ENCODE measurements at regions not wholly inside any gene's neighbourhood (a gene's known extent, or its start where the extent isn't known, plus 50 kb on each side); places are given as distances from the start of the nearest gene placed in this dataset.
A peak's percentile ranks its signal among the peaks of the same experiment; 100 is the strongest.

- no peak for TF ChIP-seq ILK (tag; IDR thresholded peaks at IDR 0.05; ENCODE audit: borderline replicate concordance, low read depth)
- no peak for TF ChIP-seq SMAD1 (IDR thresholded peaks at IDR 0.05; ENCODE audit: low read depth, low read length, partially characterized antibody)
Observed at GRCh38 chr5:82355053-82355452, 76.9 kb upstream of the RPS23 start (continued).

GRCh38 chr5:82354543-82354942 is 76.4 kb upstream of the RPS23 start:
- in situ Hi-C loops (cut with MboI) (loop anchor here (10.0 to 25.0 kb wide), 3 partner anchors 283 to 1120 kb away; partner anchors contain the start of gene VCAN), intact Hi-C loops (cut with micrococcal nuclease) (loop anchor here (5.0 to 10.0 kb wide), 3 partner anchors 140 to 1208 kb away; no protein-coding TSS in a partner anchor)
- ATAC-seq (no peak), FAIRE-seq (no peak), DNase-seq (ENCODE audit: extremely low read depth in 1 of 4, low spot score in 3 of 4) (no peak)
- Histone ChIP-seq H3K27me3 (ENCODE audit: control insufficient read depth in 2 of 2, insufficient read depth in 2 of 2, low read length in 2 of 2) (no peaks in the 10 kb centered on the region), H3K36me3 (ENCODE audit: control insufficient read depth, insufficient read depth, low read length) (no peaks in the 10 kb centered on the region), H3K9me1 (ENCODE audit: control insufficient read depth, insufficient read depth, low read length) (no peaks in the 10 kb centered on the region), H3K9ac (ENCODE audit: insufficient read depth in 1 of 2, low read depth in 2 of 2, low read length in 2 of 2) (no peak overlapping the region), H3K4me1 (replicated peaks in 1 of 2; ENCODE audit: control insufficient read depth in 2 of 2, insufficient read depth in 2 of 2, low read length in 2 of 2) (peaks cover 0 to 25% of the 10 kb centered on the region in 2 experiments; a peak in 4 of 5 replicates), H4K20me1 (replicated peaks; ENCODE audit: control insufficient read depth, insufficient read depth, low read length) (no peaks in the 10 kb centered on the region), H2AFZ (ENCODE audit: low read depth, low read length) (no peak overlapping the region), H3K4me2 (ENCODE audit: insufficient read depth, low read length) (no peak overlapping the region), H3K9me3 (replicated peaks; ENCODE audit: control insufficient read depth, insufficient read depth, low read depth, low read length) (no peaks in the 10 kb centered on the region), H3K27ac (ENCODE audit: extremely low read depth, low read depth, low read length) (no peak overlapping the region), H3K4me3 (no peak overlapping the region), H3K79me2 (ENCODE audit: control insufficient read depth, insufficient read depth, low read length) (no peaks in the 10 kb centered on the region)
- ChIA-PET POLR2A (no interaction called here), CTCF (ENCODE audit: low intra/inter-chr PET ratio) (no interaction called here)
- BruUV-seq (replicated peaks) = no TSS peak
- 65% methylated on average over 2 of the region's 2 CpGs for WGBS (ENCODE audit: insufficient coverage, low coverage, missing lambda C conversion rate)
- TF ChIP-seq SP2 (IDR thresholded peaks at IDR 0.05; ENCODE audit: extremely low read depth, low read depth, low read length, poor library complexity, severe bottlenecking) (no peak), IRF2 (CRISPR knock-in tag; IDR thresholded peaks at IDR 0.05) (no peak), CEBPB (tag; IDR thresholded peaks at IDR 0.05) (peak; percentile 41; the same call in 1 of the 2 replicates), GATAD2B (IDR thresholded peaks at IDR 0.05; ENCODE audit: borderline replicate concordance) (no peak), SMARCA4 (IDR thresholded peaks at IDR 0.05) (no peak), RFX1 (IDR thresholded peaks at IDR 0.05) (peak; percentile 38), ATF3 (IDR thresholded peaks at IDR 0.05) (peak; percentile 69; the same call in 1 of the 2 replicates), ATF3 (CRISPR knock-in tag; conservative IDR thresholded peaks at IDR 0.05) (no peak), MAFK (IDR thresholded peaks at IDR 0.05; ENCODE audit: low read length) (no peak), POLR2G (IDR thresholded peaks at IDR 0.05; ENCODE audit: low read depth, low read length) (no peak), ZNF354B (CRISPR knock-in tag; IDR thresholded peaks at IDR 0.05) (no peak), CREM (IDR thresholded peaks at IDR 0.05; ENCODE audit: low read depth) (no peak), NCOA2 (IDR thresholded peaks at IDR 0.05; ENCODE audit: partially characterized antibody in 2 of 2) (no peak), CEBPG (CRISPR knock-in tag; IDR thresholded peaks at IDR 0.05) (0 out of 2 replicates have a peak, but pooled peaks have one; percentile 8), CEBPG (tag; conservative IDR thresholded peaks at IDR 0.05 in 1 of 2, IDR thresholded peaks at IDR 0.05 in 1 of 2) (peak in 1 of 2 experiments; percentile 60; a peak in 1 of 4 replicates)
